Amniotic epithelial cell (primary cell): ENCODE measurements at regions not wholly inside any gene's neighbourhood (a gene's known extent, or its start where the extent isn't known, plus 50 kb on each side); places are given as distances from the start of the nearest gene placed in this dataset.

ENCODE experiments used
- DNase-seq: peaks from one replicate; pipeline ENCODE4 v3.0.0-alpha.2; 2010; ENCODE audit warnings: low read depth

GRCh38 chr12:87784350-87784749 lies 244.9 kb downstream of the C12orf50 start:
- no peak for DNase-seq

DNA sequence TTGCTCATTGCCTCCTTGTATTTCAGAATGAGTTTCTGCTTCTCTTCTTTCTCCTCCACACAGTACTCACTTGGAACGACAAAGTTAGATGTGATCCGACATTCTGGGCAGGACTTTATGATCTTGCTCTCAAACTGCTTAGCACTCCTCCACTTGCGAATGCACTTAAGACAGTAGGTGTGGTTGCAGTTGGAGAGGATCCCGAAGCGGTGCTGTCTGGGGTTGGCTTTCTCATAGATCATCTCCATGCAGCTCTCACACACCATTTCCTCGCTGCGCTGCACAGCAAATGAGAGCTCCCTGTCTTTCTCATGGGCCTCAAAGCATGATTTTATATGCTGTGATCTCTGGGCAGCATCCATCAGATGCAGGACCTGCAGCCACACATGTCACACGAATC lies 245.7 kb downstream of the C12orf50 start:
- DNase-seq, result no peak

- DNase-seq, result no peak
Observed at GRCh38 chr12:87782838-87783237, 246.4 kb downstream of the C12orf50 start.

DNA sequence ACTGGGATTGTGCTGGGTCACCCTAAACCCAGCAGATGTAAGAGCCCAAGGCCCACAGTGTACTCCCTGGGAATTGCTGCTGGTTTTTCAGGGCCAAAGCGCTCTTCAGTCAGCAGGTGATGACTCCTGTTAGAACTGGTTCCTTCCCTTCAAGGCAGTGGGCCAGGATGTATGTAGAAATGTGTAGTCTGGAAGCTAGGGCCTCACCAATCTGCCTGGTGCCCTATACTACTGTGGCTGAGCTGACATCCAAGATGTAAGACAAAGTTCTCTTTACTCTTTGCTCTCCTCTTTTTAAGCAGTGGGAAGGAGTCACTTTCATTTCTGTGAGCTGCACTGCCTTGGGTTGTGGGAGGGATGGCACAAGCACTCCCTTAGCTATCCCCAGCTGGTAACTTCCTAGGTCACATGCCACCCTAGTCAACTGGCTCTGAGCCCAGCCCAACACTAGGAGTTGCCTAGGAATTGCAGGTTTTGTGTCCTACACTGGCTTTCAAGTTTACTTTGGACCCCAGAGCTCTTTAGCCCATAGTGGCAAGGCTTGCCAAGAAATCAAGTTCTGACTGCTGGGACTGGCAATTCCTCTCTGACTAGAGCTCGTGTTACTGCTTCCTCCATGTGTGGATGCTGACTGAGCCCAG lies 249.2 kb downstream of the C12orf50 start:
- no peak for DNase-seq

DNA sequence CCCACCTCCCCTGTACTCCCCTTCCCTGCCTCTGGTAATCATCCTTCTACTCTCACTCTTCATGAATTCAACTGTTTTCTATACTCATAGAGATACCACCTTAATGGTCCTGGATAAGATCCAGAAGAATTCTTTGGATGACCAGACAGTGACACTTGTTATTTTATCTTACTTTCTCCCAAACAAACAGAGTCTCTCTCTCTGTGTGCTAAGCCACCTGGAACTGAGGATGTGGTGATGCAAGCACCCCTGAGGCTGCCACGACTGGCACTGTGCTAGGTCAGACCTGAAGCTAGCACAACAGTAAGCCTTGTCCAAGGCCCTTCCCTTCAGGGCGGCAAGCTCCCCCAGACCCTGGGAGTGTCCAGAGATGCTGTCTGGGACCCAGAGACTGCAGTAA lies 250.2 kb downstream of the C12orf50 start:
- DNase-seq, result peak; percentile 67

DNA sequence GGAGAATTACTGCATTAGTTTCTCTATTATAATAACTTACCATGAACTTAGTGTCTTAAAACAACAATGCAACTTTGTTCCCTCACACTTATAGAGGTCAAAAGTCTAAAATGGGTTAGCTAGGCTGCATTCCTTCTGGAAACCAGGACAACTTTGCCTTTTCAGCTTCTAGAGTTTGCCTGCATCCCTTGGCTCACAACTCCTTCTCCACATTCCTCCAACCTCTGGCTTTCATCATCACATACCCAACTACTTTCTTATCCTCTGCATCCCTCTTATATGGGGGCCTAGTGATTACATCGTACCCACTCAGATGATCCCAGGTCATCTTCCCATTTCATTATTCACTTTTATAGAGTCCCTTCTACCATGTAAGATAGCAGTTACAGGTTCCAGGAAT lies 251.1 kb downstream of the C12orf50 start:
- no peak for DNase-seq

- DNase-seq, result no peak
Observed at GRCh38 chr12:87775784-87776183, 253.4 kb downstream of the C12orf50 start.

- no peak for DNase-seq
Observed at GRCh38 chr12:87775051-87775450, 254.2 kb downstream of the C12orf50 start.

- DNase-seq, result no peak
Observed at GRCh38 chr12:87772401-87772800, 256.8 kb downstream of the C12orf50 start.

GRCh38 chr12:87768501-87769287 lies 260.5 kb downstream of the C12orf50 start:
- DNase-seq, result no peak

DNA sequence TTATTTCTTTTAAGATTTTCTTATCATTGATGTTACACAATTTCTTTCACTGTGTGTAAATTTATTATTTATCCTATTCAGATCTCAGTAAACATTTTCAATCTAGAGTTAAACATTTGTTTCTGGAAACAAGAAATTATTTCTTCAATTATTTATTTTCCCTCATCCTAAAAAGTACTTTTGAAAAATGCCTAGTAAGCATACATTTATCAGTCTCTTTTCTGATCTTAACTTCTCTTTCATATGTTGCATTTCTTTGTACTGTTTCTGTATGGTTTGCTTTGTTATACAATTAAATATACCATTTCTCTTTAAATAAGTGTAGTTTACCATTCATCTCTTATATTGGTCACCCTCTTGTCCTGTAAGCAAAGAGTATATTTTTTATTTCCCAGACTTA lies 263.2 kb downstream of the C12orf50 start:
- DNase-seq, result no peak

GRCh38 chr12:87760943-87761342 lies 268.3 kb downstream of the C12orf50 start:
- peak; percentile 40 for DNase-seq

DNA sequence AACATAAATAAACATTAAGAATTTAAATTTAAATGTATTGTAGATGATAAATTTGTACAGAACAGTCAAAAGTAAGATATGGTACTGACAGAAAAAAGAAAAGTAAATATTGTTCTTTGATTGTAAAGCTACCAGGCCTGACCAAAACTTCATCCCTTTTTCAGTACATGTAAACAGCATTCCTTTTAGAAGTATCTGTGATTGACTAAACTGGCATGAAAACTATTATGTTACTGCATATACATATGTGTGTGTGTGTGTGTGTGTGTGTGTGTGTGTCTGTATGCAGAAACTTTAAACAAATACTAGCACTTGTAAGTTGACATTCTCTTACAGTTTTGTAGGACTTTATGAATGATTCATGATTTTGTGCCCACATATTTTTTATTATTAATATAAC lies 270.9 kb downstream of the C12orf50 start:
- no peak for DNase-seq

DNA sequence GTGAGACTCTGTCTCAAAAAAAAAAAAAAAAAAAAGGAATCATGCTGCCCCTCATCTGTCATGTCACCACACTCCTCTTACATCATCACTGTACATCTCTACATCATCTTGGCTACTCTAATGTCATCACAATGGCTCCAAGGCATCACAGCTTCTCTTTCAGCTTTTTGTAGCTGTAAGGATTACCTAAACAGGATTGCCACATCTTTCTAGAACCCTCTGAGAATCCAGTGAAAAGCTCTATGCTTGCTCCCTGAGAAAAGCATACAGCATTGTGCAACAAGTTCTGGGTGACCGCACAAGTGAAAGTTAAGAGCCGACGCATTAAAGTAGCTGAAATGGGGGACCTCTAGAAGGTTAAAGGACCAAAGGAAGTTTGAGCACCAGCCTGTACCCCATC lies 272.5 kb downstream of the C12orf50 start:
- peak; percentile 83 for DNase-seq

- DNase-seq, result peak; percentile 100
Observed at GRCh38 chr12:87756111-87756510, 273.1 kb downstream of the C12orf50 start.

DNA sequence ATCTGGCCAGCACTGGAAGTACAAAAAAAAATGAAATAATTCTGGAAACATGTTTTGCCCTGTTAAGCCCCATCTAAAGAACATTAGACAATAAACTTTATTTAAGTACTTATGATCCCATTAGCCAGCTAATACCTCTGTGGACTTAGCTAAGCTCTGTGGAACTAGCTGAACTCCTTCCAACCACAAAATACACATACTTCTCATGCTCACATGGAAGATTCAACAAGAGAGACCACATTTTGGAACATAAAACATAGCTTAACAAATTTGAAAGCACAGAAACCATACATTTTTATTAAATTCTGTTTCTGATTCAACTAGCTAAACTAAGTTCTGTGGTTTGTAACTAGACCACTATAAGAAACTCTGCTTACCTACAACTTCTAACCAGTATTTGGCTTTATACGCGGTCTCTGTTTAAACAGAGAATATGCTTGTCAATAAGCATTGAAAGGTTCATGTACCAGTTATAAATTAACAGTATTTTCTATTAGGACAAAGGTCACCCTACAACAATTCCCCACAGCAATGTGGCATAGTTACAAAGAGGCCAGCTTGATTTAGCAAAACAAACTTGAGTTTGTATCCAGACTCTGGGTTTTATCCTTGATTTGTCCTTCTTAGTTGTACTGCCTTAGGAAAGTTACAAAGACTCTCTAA lies 300.1 kb downstream of the C12orf50 start:
- DNase-seq, result peak; percentile 29

DNA sequence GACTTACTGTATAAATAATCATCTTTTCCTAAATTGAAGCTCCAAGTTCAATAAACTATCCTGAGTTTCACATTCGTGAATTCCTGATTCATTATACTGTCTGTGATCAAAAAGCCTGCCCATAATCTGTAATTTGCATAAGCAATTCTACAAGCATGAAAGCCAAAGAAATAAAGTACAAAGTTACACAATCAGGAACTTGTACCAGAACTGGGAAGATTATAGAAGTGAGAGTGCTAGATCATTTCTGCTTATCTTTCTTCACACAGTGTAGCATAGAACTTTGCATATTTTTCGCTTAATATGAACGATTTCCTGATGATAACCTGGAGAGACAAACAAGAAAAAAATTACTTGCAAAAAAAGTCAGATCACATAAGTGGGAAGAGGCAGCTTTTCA lies 308.2 kb downstream of the C12orf50 start:
- peak; percentile 57 for DNase-seq

DNA sequence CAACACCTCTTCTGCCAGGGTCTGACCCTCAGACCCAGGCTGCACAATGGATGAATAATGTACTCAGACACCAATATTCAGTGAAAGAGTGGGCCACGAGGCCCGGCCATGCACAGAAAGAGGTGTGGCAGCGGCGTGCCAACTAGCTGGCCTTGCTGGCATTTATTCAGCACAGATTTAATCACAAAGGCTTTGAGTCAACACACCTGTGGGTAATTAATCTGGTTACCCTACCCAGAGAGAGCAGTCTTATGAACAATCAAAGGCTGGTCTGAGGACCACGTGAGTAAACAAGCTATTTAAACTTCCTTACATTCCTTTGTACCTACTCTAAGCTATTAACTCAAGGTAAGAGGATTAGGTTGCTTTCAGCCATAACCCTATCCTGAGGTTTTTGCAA lies 324.8 kb downstream of the C12orf50 start:
- no peak for DNase-seq

DNA sequence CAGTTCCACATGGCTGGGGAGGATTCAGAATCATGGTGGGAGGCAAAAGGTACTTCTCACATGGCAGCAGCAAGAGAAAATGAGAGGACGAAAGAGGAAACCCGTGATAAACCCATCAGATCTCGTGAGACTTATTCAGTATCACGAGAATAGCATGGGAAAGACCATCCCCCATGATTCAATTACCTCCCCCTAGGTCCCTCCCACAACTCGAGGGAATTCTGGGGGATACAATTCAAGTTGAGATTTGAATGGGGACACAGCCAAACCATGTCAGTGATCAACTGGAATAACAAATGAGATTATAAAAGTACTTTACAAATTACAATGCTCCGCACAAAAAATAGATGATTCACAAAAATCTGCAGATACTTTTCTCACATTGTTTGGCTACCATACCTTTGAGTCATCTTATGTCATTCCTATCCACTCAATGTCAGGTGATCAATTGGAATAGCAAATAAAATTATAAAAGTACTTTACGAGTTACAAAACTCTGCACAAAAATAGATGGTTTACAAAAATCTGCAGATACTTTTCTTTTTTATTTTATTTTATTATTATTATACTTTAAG lies 338.9 kb downstream of the C12orf50 start:
- no peak for DNase-seq

- no peak for DNase-seq
Observed at GRCh38 chr12:87689196-87689595, 340.0 kb downstream of the C12orf50 start.

GRCh38 chr12:87687362-87687761 lies 341.8 kb downstream of the C12orf50 start:
- DNase-seq, result peak; percentile 45

GRCh38 chr12:87685696-87686095 lies 343.5 kb downstream of the C12orf50 start:
- DNase-seq, result no peak

GRCh38 chr12:87679251-87679650 lies 349.9 kb downstream of the C12orf50 start:
- DNase-seq, result no peak
